ENCODE measurements at regions not wholly inside any gene's neighbourhood (a gene's known extent, or its start where the extent isn't known, plus 50 kb on each side); places are given as distances from the start of the nearest gene placed in this dataset.

- no peak overlapping the region for H3K4me3 ChIP-seq
- ATAC-seq (no peak; the same call in 1 of the 3 replicates), DNase-seq (ENCODE audit: low read depth, low spot score) (no peak), FAIRE-seq (no peak)
- ChIA-PET RAD21 (ENCODE audit: unreplicated experiment) (interaction anchor here (0.8 kb wide), 1 partner anchor 57 kb away, joined by 3 read pairs; no protein-coding TSS in a partner anchor), CTCF (interaction anchor here (1.1 to 2.0 kb wide), 2 partner anchors 15 to 57 kb away, joined by 3 to 5 read pairs; no protein-coding TSS in a partner anchor), POLR2A (no interaction called here), SMC1A (ENCODE audit: uncharacterized antibody, unreplicated experiment) (interaction anchor here (1.3 kb wide), 1 partner anchor 57 kb away, joined by 3 read pairs; no protein-coding TSS in a partner anchor)
- H3K79me2 ChIP-seq (ENCODE audit: control insufficient read depth, insufficient read depth, low read length): no peaks in the 10 kb centered on the region
- no peak for TF ChIP-seq MYB (IDR thresholded peaks at IDR 0.05; ENCODE audit: borderline replicate concordance, low read depth, low read length)
- TF ChIP-seq NFIC (IDR thresholded peaks at IDR 0.05; ENCODE audit: low read depth, low read length): no peak
- no peak for TF ChIP-seq SPI1 (IDR thresholded peaks at IDR 0.05; ENCODE audit: borderline replicate concordance, insufficient read depth, low read depth, low read length)
- no peak for TF ChIP-seq GATAD2B (conservative IDR thresholded peaks at IDR 0.05; ENCODE audit: low read depth)
- no peak for TF ChIP-seq NKRF (conservative IDR thresholded peaks at IDR 0.05)
- no peak for TF ChIP-seq NFXL1 (IDR thresholded peaks at IDR 0.05; ENCODE audit: borderline replicate concordance)
- TF ChIP-seq POLR2AphosphoS5 (IDR thresholded peaks at IDR 0.05; ENCODE audit: low read length): no peak
- no peak for TF ChIP-seq IRF5 (IDR thresholded peaks at IDR 0.05; ENCODE audit: borderline replicate concordance)
- TF ChIP-seq MEF2B (IDR thresholded peaks at IDR 0.05; ENCODE audit: partially characterized antibody, poor library complexity, severe bottlenecking): peak; percentile 43
- no peaks in the 10 kb centered on the region for H3K4me1 ChIP-seq (ENCODE audit: control insufficient read depth, insufficient read depth, low read length)
- no peaks in the 10 kb centered on the region for H3K27me3 ChIP-seq (replicated peaks in 1 of 2; ENCODE audit: control insufficient read depth in 2 of 2, insufficient read depth in 2 of 2, low read length in 1 of 2)
- H4K20me1 ChIP-seq (ENCODE audit: control insufficient read depth, insufficient read depth): no peaks in the 10 kb centered on the region
- no peaks in the 10 kb centered on the region for H3K36me3 ChIP-seq (ENCODE audit: control insufficient read depth in 2 of 2, insufficient read depth in 2 of 2, low read length in 1 of 2)
- no peaks in the 10 kb centered on the region for H3K9me3 ChIP-seq (replicated peaks; ENCODE audit: control insufficient read depth, insufficient read depth, low read length)
- H3K27ac ChIP-seq (ENCODE audit: control insufficient read depth, insufficient read depth): no peak overlapping the region
- intact Hi-C loops (cut with micrococcal nuclease; ENCODE audit: unreplicated experiment): no loop called here
- H2AFZ ChIP-seq (ENCODE audit: control insufficient read depth, low read depth, low read length): no peak overlapping the region; the same call in 1 of the 2 replicates
- 21% methylated on average over 4 of the region's 4 CpGs for WGBS (ENCODE audit: insufficient coverage, insufficient replicate concordance, low lambda C conversion rate, missing lambda C conversion rate)
- no TSS peak for BruUV-seq (replicated peaks)
- H3K9ac ChIP-seq (ENCODE audit: control insufficient read depth, insufficient read depth, low read length): no peak overlapping the region
- in situ Hi-C loops (cut with MboI): no loop called here
- peak overlapping the region; percentile 0; the same call in 1 of the 2 replicates for H3K4me2 ChIP-seq (ENCODE audit: control insufficient read depth, insufficient read depth)
Measured at GRCh38 chr1:55535724-55536544, 320.8 kb upstream of the USP24 start.
